SJSA1 (cell line): ENCODE measurements at regions not wholly inside any gene's neighbourhood (a gene's known extent, or its start where the extent isn't known, plus 50 kb on each side); places are given as distances from the start of the nearest gene placed in this dataset.
"Not testable (repeated sequence)": the region's sequence is repeated elsewhere in the genome, so short reads cannot be mapped to it uniquely, and the experiment has no call there.

Experiments
- DNase-seq, 2 experiments: peaks; one replicate each; pipeline ENCODE4 v3.0.0-alpha.2; 2015 to 2020; ENCODE audit warnings: low spot score in 2 of 2, low read depth in 1 of 2
- H3K27ac ChIP-seq: fragments of 250-450 bp; sonication (Bioruptor Pico); 2 replicates; pipeline ENCODE4 v1.5.1; 2020; ENCODE audit warnings: mild to moderate bottlenecking, moderate library complexity
- H3K27me3 ChIP-seq: fragments of 250-450 bp; sonication (Bioruptor Pico); replicated peaks from 2 replicates; pipeline ENCODE4 v1.5.1; 2020; ENCODE audit warnings: mild to moderate bottlenecking, moderate library complexity
- H3K36me3 ChIP-seq: fragments of 250-450 bp; sonication (Bioruptor Pico); 2 replicates; pipeline ENCODE4 v1.5.1; 2020; ENCODE audit warnings: mild to moderate bottlenecking
- H3K4me1 ChIP-seq: fragments of 250-450 bp; sonication (Bioruptor Pico); replicated peaks from 2 replicates; pipeline ENCODE4 v1.6.1; 2021; ENCODE audit warnings: mild to moderate bottlenecking
- H3K4me3 ChIP-seq: fragments of 250-450 bp; sonication (Bioruptor Pico); 2 replicates; pipeline ENCODE4 v1.5.1; 2020; ENCODE audit warnings: mild to moderate bottlenecking
- H3K9me3 ChIP-seq: fragments of 250-450 bp; sonication (Bioruptor Pico); replicated peaks from 2 replicates; pipeline ENCODE4 v1.5.1; 2020; ENCODE audit warnings: mild to moderate bottlenecking

DNA sequence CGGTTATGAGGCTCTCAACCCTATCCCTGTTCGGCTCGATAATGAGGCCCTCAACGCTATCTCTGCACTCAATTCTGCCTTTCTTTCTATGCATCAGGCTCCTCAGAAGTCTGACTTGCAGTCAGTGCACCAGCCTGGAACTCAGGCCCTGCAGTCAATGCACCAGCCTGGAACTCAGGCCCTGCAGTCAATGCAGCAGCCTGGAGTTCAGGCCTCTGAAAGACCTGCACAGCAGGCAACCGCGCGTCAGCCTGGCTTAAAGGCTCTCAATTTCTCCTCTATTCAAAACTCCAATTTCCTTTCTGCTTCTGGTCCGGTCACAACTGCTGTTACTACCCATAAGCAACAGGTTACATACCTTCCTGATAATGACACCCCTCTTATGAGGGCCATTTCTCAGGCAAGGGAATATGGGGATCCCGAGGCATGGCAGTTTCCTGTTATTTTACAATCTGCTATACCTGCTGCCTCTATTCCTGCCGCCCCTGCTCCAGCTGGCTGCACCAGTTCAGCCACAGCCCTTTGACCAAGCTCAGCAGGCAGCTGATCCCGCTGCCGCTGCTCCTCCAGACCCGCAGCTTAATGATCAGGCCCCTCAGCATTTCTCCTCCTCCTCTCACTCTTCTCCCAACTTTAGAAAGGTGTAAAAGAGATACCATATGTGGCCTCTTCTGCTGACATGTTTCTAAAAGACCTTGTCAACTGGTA lies 933.6 kb upstream of the FANCL start:
- H3K27ac ChIP-seq: no peak overlapping the region
- no peaks in the 10 kb centered on the region for H3K36me3 ChIP-seq
- no peak for DNase-seq
- no peak overlapping the region for H3K4me3 ChIP-seq
- H3K9me3 ChIP-seq: no peaks in the 10 kb centered on the region
- no peaks in the 10 kb centered on the region for H3K4me1 ChIP-seq
- H3K27me3 ChIP-seq: no peaks in the 10 kb centered on the region

DNA sequence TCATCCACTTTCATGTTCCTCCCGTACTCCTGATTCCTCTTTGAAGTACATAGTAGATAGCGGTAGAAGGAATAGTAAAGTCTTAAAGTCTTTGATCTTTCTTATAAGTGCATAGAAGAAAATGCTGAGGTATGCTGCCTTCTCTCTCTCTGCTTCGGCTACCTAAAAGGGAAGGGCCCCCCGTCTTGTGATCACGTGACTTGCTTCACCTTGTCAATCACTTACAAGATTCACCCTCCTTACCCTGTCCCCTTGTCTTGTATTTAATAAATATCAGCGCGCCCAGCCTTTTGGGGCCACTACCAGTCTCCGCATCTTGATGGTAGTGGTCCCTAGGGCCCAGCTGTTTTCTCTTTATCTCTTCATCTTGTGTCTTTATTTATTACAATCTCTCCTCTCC lies 932.2 kb upstream of the FANCL start:
- no peak overlapping the region for H3K27ac ChIP-seq
- H3K36me3 ChIP-seq: no peaks in the 10 kb centered on the region
- DNase-seq: no peak
- H3K4me3 ChIP-seq: no peak overlapping the region
- no peaks in the 10 kb centered on the region for H3K9me3 ChIP-seq
- no peaks in the 10 kb centered on the region for H3K27me3 ChIP-seq
- no peaks in the 10 kb centered on the region for H3K4me1 ChIP-seq

DNA sequence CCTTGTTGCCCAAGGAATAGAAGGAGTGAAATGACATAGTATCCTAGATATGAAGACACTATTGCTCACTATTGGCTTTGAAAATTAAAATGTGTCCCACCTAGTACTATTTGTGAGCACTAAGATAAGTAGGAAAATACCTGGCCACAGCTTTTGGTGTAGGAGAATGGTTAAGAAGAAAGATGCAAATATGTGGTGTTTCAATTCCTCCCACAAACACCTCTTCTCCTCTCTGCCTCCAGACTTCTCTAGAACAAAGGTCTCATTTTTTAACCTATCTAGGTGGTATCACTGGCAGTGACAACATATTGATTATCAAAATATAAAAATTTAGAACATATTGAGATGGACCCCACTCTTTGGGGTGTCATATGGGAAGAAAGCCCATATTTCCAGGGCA lies 929.9 kb upstream of the FANCL start:
- H3K9me3 ChIP-seq: no peaks in the 10 kb centered on the region
- H3K4me1 ChIP-seq: no peaks in the 10 kb centered on the region
- H3K36me3 ChIP-seq: no peaks in the 10 kb centered on the region
- no peak for DNase-seq
- no peaks in the 10 kb centered on the region for H3K27me3 ChIP-seq
- no peak overlapping the region for H3K27ac ChIP-seq
- H3K4me3 ChIP-seq: no peak overlapping the region

DNA sequence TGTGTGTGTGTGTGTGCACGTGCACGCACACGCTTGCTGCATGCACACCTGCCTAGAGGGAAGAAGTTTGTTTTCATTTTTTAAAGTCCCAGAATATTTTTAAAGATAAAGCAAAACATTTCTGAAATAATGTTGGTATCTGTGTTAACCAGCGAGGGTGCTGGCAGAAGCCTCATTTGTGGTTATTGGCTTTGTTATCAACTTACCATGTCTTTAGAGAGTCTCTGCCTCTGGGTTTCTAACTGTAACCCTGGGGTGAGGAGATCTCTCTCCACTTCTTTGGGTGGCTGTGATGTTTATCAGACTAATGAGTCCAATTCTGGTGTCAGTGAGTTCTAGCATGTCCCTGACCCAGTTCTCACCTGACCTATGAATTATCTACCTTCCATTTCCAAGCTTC lies 927.6 kb upstream of the FANCL start:
- Histone ChIP-seq H3K4me3 (no peak overlapping the region), H3K27me3 (no peaks in the 10 kb centered on the region), H3K36me3 (no peaks in the 10 kb centered on the region), H3K9me3 (no peaks in the 10 kb centered on the region), H3K4me1 (no peaks in the 10 kb centered on the region), H3K27ac (no peak overlapping the region)
- no peak for DNase-seq

DNA sequence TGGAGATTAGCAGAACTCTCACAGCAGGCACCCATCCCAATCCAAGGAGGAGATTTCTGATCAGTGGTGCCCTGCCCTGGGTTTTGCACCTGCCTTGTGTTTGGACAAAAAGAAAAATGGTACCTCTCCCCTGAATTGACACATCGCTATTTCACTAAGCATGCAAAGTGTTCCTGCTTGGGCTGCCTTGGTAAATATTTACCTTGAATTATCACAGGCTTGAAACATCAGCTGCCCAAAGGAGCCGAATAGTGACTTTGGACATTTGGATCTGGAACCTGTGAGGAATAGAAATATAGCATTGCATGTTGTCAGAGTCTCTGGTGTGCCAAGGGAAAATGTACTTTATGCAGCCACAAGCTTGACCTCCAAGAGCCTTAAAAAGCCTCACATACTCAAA lies 926.4 kb upstream of the FANCL start:
- H3K27ac ChIP-seq: no peak overlapping the region
- DNase-seq: no peak

DNA sequence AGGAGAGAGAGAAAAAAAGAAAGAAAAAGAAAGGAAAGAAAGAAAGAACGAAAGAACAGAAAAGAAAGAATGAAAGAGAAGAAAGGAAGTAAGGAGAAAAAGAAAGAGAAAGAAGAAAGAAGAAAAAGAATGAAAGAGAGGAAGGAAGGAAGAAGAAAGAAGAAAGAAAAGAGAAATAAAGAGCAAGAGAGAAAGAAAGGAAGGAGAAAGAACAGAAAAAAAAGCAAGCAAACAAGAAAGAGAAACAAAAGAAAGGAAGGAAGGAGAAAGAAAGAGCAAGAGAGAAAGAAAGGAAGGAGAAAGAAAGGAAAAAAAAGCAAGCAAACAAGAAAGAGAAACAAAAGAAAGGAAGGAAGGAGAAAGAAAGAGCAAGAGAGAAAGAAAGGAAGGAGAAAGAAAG lies 916.8 kb upstream of the FANCL start:
- not testable (repeated sequence) for H3K4me1 ChIP-seq, H3K27ac ChIP-seq, DNase-seq, H3K4me3 ChIP-seq, H3K36me3 ChIP-seq, H3K9me3 ChIP-seq, H3K27me3 ChIP-seq

More for the DNA sequence above, 926.4 kb upstream of the FANCL start:
- Histone ChIP-seq H3K36me3 (no peaks in the 10 kb centered on the region), H3K4me1 (no peaks in the 10 kb centered on the region), H3K27me3 (no peaks in the 10 kb centered on the region), H3K4me3 (no peak overlapping the region), H3K9me3 (no peaks in the 10 kb centered on the region)

DNA sequence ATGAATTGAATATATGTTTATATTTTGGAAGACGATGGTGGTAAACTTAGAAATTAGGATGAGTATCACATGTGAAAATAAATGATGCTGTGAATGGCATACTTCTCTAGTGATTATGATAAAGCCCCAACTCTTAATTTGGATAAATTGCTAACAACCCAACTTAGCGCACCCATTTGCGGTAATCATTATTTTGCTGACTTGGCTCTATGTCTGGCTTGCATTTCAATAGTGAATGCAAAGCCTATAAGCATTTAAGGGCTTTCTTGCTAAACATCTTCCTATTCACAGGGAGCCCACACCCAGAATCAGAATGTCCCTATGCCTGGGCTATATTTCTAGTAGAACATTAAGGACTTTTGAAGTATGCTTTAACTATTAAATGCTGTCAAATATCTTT lies 910.7 kb upstream of the FANCL start:
- H3K27ac ChIP-seq: no peak overlapping the region
- no peak for DNase-seq

DNA sequence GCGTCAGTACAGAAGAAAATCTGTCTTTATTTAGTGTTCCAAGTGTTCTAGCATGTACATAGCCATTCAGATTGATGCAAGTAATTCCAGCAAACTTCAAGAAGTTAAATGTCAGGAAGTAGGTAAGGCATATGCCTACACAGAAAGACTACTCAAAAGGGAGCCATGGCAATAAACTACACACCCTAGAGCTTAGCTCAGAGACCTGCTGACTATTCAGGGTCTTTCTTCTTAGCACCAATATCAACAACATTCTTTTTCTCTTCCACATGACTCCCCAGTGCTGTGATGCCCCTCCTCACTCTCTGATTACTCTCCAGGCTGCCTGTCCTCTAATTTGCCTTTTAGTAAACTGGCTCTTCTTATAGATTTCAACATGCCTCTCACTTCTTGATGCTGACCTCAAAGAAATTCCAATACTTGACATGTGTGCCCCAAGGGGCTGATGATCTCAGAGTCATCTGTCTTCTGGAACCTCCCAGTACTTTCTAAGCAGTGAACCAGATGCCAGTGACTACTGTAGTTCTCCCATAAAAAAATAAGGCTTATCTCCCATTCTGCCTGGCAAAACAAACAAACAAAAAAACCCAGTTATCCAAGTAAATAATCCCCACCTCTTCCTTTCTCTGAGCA lies 909.2 kb upstream of the FANCL start:
- Histone ChIP-seq H3K27me3 (no peaks in the 10 kb centered on the region), H3K27ac (no peak overlapping the region), H3K36me3 (no peaks in the 10 kb centered on the region), H3K4me1 (no peaks in the 10 kb centered on the region), H3K9me3 (no peaks in the 10 kb centered on the region), H3K4me3 (no peak overlapping the region)
- no peak for DNase-seq

More for the DNA sequence above, 910.7 kb upstream of the FANCL start:
- Histone ChIP-seq H3K4me1 (no peaks in the 10 kb centered on the region), H3K27me3 (no peaks in the 10 kb centered on the region), H3K9me3 (no peaks in the 10 kb centered on the region), H3K4me3 (no peak overlapping the region), H3K36me3 (no peaks in the 10 kb centered on the region)

DNA sequence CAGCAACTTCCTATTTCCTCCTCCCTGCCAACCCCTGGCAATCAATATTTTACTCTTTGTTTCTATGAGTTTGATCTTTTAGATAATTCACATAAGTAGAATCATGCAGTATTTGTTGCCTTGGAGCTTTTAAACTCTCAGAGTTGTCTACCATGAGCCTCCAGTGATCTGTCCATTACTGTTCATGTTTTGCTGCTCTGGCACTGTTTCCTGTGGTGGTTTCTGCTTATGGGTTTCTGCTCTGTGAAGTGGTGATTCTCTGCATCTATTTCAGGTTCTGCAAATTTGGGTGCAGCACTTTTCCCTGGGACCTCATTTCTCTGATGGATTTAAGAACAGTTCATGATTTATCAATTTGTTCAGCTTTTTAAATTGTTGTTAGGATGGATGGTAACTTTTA lies 908.1 kb upstream of the FANCL start:
- H3K27ac ChIP-seq: no peak overlapping the region
- no peak overlapping the region for H3K4me3 ChIP-seq
- DNase-seq: no peak
- H3K36me3 ChIP-seq: no peaks in the 10 kb centered on the region
- no peaks in the 10 kb centered on the region for H3K4me1 ChIP-seq
- H3K9me3 ChIP-seq: no peaks in the 10 kb centered on the region
- H3K27me3 ChIP-seq: no peaks in the 10 kb centered on the region

DNA sequence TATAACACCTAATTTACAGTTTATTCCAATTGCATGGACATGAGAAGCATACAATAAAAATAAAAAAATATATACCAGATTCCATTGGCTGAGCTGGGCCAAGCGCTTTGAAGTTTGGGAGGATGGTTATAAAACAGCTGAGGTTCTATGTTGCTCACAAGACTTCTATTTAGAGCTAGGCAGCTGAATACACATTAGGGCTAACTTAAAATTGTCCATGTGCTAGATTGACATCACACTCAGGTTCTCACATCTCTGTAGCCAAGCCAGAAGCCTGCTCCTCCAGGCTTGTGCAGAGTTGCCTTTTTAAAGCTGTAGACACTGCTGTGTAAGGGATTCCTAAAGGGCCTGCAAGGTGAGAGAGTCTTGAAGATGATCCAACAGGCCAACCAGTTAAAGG lies 871.1 kb upstream of the FANCL start:
- Histone ChIP-seq H3K27ac (no peak overlapping the region), H3K27me3 (no peaks in the 10 kb centered on the region), H3K4me1 (no peaks in the 10 kb centered on the region), H3K9me3 (no peaks in the 10 kb centered on the region), H3K4me3 (no peak overlapping the region), H3K36me3 (no peaks in the 10 kb centered on the region)
- no peak for DNase-seq

DNA sequence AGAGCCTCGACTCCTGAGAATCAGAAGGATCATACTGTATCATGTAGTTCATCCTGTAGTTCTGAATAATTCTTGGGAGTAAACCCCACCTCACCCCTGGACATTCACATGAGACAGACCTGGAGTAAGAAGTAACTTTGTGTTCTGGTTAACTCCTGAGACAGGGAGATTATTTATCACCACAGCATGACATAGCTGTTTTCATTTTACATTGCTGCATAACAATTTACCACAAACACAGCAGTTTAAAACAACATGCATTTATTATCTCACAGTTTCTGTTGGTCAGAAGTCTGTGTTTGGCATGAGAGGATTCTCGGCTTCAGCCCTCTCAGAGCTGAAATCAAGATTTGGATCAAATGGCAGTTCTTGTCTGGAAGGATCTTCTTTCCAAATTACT lies 855.8 kb upstream of the FANCL start:
- H3K4me3 ChIP-seq: no peak overlapping the region
- H3K9me3 ChIP-seq: no peaks in the 10 kb centered on the region
- H3K4me1 ChIP-seq: no peaks in the 10 kb centered on the region
- no peak overlapping the region for H3K27ac ChIP-seq
- no peaks in the 10 kb centered on the region for H3K27me3 ChIP-seq
- no peak for DNase-seq
- no peaks in the 10 kb centered on the region for H3K36me3 ChIP-seq

DNA sequence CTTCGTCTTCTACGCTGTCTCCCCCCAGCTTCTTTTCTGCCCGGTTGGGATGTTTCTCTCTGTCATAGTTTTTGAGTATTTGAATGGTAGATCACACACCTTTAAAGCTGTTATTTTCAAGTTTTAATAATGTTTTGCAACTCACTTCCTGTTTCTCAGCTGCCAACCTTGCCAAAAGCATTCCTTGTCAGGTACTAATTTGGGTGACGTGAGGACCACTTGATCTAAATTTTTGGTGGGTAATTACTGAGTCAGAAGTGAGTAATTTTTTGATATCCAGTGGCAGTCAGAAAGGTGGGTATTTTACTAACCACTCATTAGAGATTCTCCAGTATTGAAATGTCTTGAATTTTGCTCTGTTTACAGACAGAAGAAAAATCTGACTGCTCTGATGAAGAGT lies 852.4 kb upstream of the FANCL start:
- H3K9me3 ChIP-seq: no peaks in the 10 kb centered on the region
- no peaks in the 10 kb centered on the region for H3K36me3 ChIP-seq
- H3K27me3 ChIP-seq: no peaks in the 10 kb centered on the region
- no peak overlapping the region for H3K27ac ChIP-seq
- no peak overlapping the region for H3K4me3 ChIP-seq
- no peak for DNase-seq
- no peaks in the 10 kb centered on the region for H3K4me1 ChIP-seq

DNA sequence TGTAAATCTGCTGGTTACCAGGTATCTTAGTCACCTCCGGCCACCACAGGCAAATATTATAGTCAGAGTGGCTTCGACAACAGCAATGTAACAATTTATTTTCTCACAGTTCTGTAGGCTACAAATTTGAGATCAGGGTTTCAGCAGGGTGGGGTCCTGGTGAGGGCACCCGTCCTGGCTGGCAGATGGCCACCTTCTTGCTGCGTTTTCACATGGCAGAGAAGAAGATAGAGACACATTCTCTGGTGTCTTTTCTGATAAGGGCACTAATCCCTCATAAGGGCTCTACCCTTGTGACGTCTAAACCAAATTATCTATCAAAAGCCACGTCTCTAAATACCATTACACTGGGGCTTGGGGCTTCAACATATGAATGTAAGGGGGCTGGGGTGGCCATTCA lies 843.2 kb upstream of the FANCL start:
- no peak for DNase-seq
- Histone ChIP-seq H3K4me1 (no peaks in the 10 kb centered on the region), H3K27ac (no peak overlapping the region), H3K36me3 (no peaks in the 10 kb centered on the region), H3K9me3 (peaks cover 3% of the 10 kb centered on the region; the same call in 1 of the 2 replicates), H3K4me3 (no peak overlapping the region), H3K27me3 (no peaks in the 10 kb centered on the region)

DNA sequence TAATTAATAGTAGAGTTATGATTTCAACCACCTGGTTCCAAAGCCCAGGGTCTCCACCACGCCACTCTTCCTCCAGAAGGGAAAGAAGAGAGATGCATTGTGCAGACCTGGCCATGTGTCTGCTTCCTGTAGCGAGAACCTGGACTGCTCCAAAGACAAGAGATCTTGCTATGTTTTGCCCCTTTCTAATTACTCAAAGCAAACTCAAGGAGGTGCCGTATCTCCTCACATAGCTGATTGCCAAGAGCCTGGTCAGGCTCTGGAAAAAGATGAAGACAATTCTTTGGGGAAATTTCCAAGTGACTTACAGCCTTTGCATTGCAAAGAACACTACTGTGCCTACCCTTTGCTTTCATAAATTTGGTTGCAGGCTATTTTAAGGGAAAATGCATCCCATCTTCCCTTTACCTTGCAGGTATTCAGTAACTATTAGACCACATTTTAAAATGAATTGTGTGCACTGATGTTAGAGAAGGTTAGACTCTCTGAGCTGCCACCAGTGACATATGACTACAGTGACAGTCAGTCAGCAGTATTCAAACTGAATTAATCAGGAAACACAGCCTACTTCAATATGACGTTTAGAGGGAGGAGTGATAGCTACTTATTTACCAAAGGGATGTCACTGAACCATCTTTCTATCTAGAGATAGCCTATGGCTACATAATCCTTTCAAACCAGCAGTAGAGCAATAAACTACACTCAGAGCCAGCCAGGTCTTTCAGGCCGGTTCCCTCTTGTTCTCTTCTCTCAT lies 842.1 kb upstream of the FANCL start:
- no peak for DNase-seq

More for the DNA sequence above, 842.1 kb upstream of the FANCL start:
- Histone ChIP-seq H3K9me3 (peaks cover 3% of the 10 kb centered on the region; the same call in 1 of the 2 replicates), H3K4me3 (no peak overlapping the region), H3K4me1 (no peaks in the 10 kb centered on the region), H3K36me3 (no peaks in the 10 kb centered on the region), H3K27ac (no peak overlapping the region), H3K27me3 (no peaks in the 10 kb centered on the region)
